GM23338 (cell line): ENCODE measurements at regions not wholly inside any gene's neighbourhood (a gene's known extent, or its start where the extent isn't known, plus 50 kb on each side); places are given as distances from the start of the nearest gene placed in this dataset.

ENCODE experiments used
- ATAC-seq: fragments of 200-7000 bp; cut with Tn5 transposase; 3 replicates; pipeline ENCODE4 v1.9.1; 2020
- DNase-seq: peaks from one replicate; pipeline ENCODE4 v3.0.0-alpha.2; 2015; ENCODE audit warnings: low spot score
- H2AFZ ChIP-seq: fragments of 200-600 bp; sonication (generic); 2 replicates; pipeline ENCODE4 v1.8.0; 2016; ENCODE audit warnings: antibody characterized with exemption, mild to moderate bottlenecking, moderate library complexity
- H3F3A ChIP-seq: fragments of 200-600 bp; sonication (generic); replicated peaks from 2 replicates; pipeline ENCODE4 v1.8.0; 2017; ENCODE audit warnings: antibody characterized with exemption, mixed run types, low read depth
- H3K27ac ChIP-seq: fragments of 200-600 bp; sonication (generic); 2 replicates; pipeline ENCODE4 v1.6.1; 2016; ENCODE audit warnings: low read depth
- H3K27me3 ChIP-seq: fragments of 200-600 bp; sonication (generic); 2 replicates; pipeline ENCODE4 v1.8.0; 2016; ENCODE audit warnings: mild to moderate bottlenecking, mixed run types, moderate library complexity; ENCODE audit not compliant: insufficient read depth
- H3K36me3 ChIP-seq: fragments of 200-600 bp; sonication (generic); 2 replicates; pipeline ENCODE4 v1.8.0; 2016; ENCODE audit warnings: mild to moderate bottlenecking; ENCODE audit not compliant: insufficient read depth
- H3K4me1 ChIP-seq: fragments of 200-600 bp; sonication (generic); 2 replicates; pipeline ENCODE4 v1.8.0; 2016; ENCODE audit warnings: mild to moderate bottlenecking, moderate library complexity; ENCODE audit not compliant: insufficient read depth
- H3K4me2 ChIP-seq: fragments of 200-600 bp; sonication (generic); 2 replicates; pipeline ENCODE4 v1.7.1; 2017; ENCODE audit warnings: mixed run types
- H3K4me3 ChIP-seq: fragments of 200-600 bp; sonication (generic); 2 replicates; pipeline ENCODE4 v1.6.1; 2016; ENCODE audit warnings: mixed run types
- H3K79me2 ChIP-seq: fragments of 200-600 bp; sonication (generic); replicated peaks from 2 replicates; pipeline ENCODE4 v1.8.0; 2017; ENCODE audit warnings: mild to moderate bottlenecking; ENCODE audit not compliant: insufficient read depth
- H3K9me2 ChIP-seq: fragments of 200-600 bp; sonication (generic); 2 replicates; pipeline ENCODE4 v1.8.0; 2017; ENCODE audit not compliant: insufficient read depth
- H4K20me1 ChIP-seq: fragments of 200-600 bp; sonication (generic); replicated peaks from 2 replicates; pipeline ENCODE4 v1.8.0; 2017; ENCODE audit warnings: mild to moderate bottlenecking; ENCODE audit not compliant: insufficient read depth
- H3K27ac Mint-ChIP-seq: 2 replicates; pipeline ENCODE4 v1.8.0; 2020; ENCODE audit warnings: inconsistent platforms, mild to moderate bottlenecking, moderate library complexity, mixed read lengths
- H3K27me3 Mint-ChIP-seq: 3 replicates; pipeline ENCODE4 v1.8.0; 2022; ENCODE audit warnings: low read depth, mild to moderate bottlenecking, moderate library complexity, mixed read lengths, inconsistent platforms; ENCODE audit not compliant: insufficient read depth, poor library complexity
- H3K36me3 Mint-ChIP-seq: 3 replicates; pipeline ENCODE4 v1.8.0; 2021; ENCODE audit warnings: low read depth, mild to moderate bottlenecking, inconsistent platforms, moderate library complexity, mixed read lengths
- H3K4me1 Mint-ChIP-seq: 3 replicates; pipeline ENCODE4 v1.8.0; 2020; ENCODE audit warnings: mild to moderate bottlenecking, inconsistent platforms, mixed read lengths
- H3K4me3 Mint-ChIP-seq: 3 replicates; pipeline ENCODE4 v1.8.0; 2021; ENCODE audit warnings: moderate library complexity, mild to moderate bottlenecking, inconsistent platforms, mixed read lengths
- H3K9me3 Mint-ChIP-seq: 3 replicates; pipeline ENCODE4 v1.8.0; 2020; ENCODE audit warnings: moderate library complexity, mild to moderate bottlenecking, inconsistent platforms, mixed read lengths
- CREB1 ChIP-seq: fragments of 250-450 bp; sonication (Bioruptor Pico); IDR thresholded peaks from 2 replicates; pipeline ENCODE4 v1.5.0; 2020; ENCODE audit warnings: low read depth, mild to moderate bottlenecking, moderate library complexity
- EZH2 ChIP-seq: fragments of 200-600 bp; sonication (generic); IDR thresholded peaks from one replicate; pipeline ENCODE4 v1.8.0; 2017; ENCODE audit warnings: antibody characterized with exemption, mild to moderate bottlenecking, low read depth; ENCODE audit not compliant: unreplicated experiment
- EZH2phosphoT487 ChIP-seq: fragments of 200-600 bp; sonication (generic); IDR thresholded peaks from one replicate; pipeline ENCODE4 v1.8.1; 2018; ENCODE audit warnings: antibody characterized with exemption; ENCODE audit not compliant: unreplicated experiment
- NANOG ChIP-seq: IDR thresholded peaks from 2 replicates; pipeline ENCODE4 v1.6.1; 2016; ENCODE audit warnings: antibody characterized with exemption, borderline replicate concordance
- POLR2AphosphoS5 ChIP-seq: IDR thresholded peaks from 2 replicates; pipeline ENCODE4 v1.6.1; 2016; ENCODE audit warnings: antibody characterized with exemption, low read depth
- REST ChIP-seq: IDR thresholded peaks from one replicate; pipeline ENCODE4 v1.6.1; 2018; ENCODE audit warnings: antibody characterized with exemption; ENCODE audit not compliant: unreplicated experiment
- STAT1 ChIP-seq: IDR thresholded peaks from one replicate; pipeline ENCODE4 v1.6.1; 2016; ENCODE audit warnings: antibody characterized with exemption; ENCODE audit not compliant: unreplicated experiment
- ZNF114 ChIP-seq: fragments of 250-450 bp; sonication (Bioruptor Pico); IDR thresholded peaks from 2 replicates; pipeline ENCODE4 v1.5.0; 2020; ENCODE audit warnings: mild to moderate bottlenecking, moderate library complexity
- ZNF331 ChIP-seq: fragments of 250-450 bp; sonication (Bioruptor Pico); IDR thresholded peaks from 2 replicates; pipeline ENCODE4 v1.5.0; 2020; ENCODE audit warnings: low read depth, mild to moderate bottlenecking, moderate library complexity
- ZNF462 ChIP-seq: fragments of 250-450 bp; sonication (Bioruptor Pico); IDR thresholded peaks from 2 replicates; pipeline ENCODE4 v1.5.0; 2020; ENCODE audit warnings: mild to moderate bottlenecking, moderate library complexity
- TF ChIP-seq, protein P1 (sequence below): IDR thresholded peaks from 2 replicates; pipeline ENCODE4 v1.6.1; 2016; ENCODE audit warnings: antibody characterized with exemption

- Mint-ChIP-seq H3K27ac (no peak overlapping the region), H3K9me3 (no peaks in the 10 kb centered on the region), H3K4me3 (no peak overlapping the region), H3K27me3 (no peaks in the 10 kb centered on the region), H3K4me1 (no peaks in the 10 kb centered on the region), H3K36me3 (no peaks in the 10 kb centered on the region)
- H3K4me3 ChIP-seq: no peak overlapping the region
- H3K36me3 ChIP-seq: no peaks in the 10 kb centered on the region
- no peaks in the 10 kb centered on the region for H3K79me2 ChIP-seq
- no peak overlapping the region for H2AFZ ChIP-seq
- no peak overlapping the region for H3K27ac ChIP-seq
- no peak for DNase-seq
- no peaks in the 10 kb centered on the region for H4K20me1 ChIP-seq
- H3K27me3 ChIP-seq: no peaks in the 10 kb centered on the region
- H3K9me2 ChIP-seq: no peaks in the 10 kb centered on the region
- no peaks in the 10 kb centered on the region for H3F3A ChIP-seq
- no peak overlapping the region for H3K4me2 ChIP-seq
- no peak for ATAC-seq
- TF ChIP-seq, protein P1, sequence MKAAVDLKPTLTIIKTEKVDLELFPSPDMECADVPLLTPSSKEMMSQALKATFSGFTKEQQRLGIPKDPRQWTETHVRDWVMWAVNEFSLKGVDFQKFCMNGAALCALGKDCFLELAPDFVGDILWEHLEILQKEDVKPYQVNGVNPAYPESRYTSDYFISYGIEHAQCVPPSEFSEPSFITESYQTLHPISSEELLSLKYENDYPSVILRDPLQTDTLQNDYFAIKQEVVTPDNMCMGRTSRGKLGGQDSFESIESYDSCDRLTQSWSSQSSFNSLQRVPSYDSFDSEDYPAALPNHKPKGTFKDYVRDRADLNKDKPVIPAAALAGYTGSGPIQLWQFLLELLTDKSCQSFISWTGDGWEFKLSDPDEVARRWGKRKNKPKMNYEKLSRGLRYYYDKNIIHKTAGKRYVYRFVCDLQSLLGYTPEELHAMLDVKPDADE: no peak
- TF ChIP-seq EZH2phosphoT487 (no peak), NANOG (no peak), ZNF331 (CRISPR knock-in tag) (no peak)
- no peaks in the 10 kb centered on the region for H3K4me1 ChIP-seq
These were observed 281.9 kb upstream of the CDH7 start for GRCh38 chr18:65468881-65469280.

- Histone ChIP-seq H3K27ac (no peak overlapping the region), H3K4me1 (no peaks in the 10 kb centered on the region), H3F3A (no peaks in the 10 kb centered on the region), H2AFZ (no peak overlapping the region), H3K79me2 (no peaks in the 10 kb centered on the region), H4K20me1 (no peaks in the 10 kb centered on the region), H3K9me2 (no peaks in the 10 kb centered on the region), H3K4me2 (no peak overlapping the region), H3K36me3 (no peaks in the 10 kb centered on the region), H3K27me3 (no peaks in the 10 kb centered on the region), H3K4me3 (no peak overlapping the region)
- Mint-ChIP-seq H3K4me3 (no peak overlapping the region), H3K9me3 (no peaks in the 10 kb centered on the region), H3K4me1 (no peaks in the 10 kb centered on the region), H3K27me3 (no peaks in the 10 kb centered on the region), H3K27ac (no peak overlapping the region), H3K36me3 (no peaks in the 10 kb centered on the region)
- no peak for ATAC-seq
- no peak for DNase-seq
- TF ChIP-seq, protein P1: no peak
- TF ChIP-seq ZNF114 (CRISPR knock-in tag): no peak
- no peak for TF ChIP-seq EZH2
- TF ChIP-seq ZNF462 (CRISPR knock-in tag): no peak
- TF ChIP-seq ZNF331 (CRISPR knock-in tag): no peak
- no peak for TF ChIP-seq EZH2phosphoT487
- TF ChIP-seq CREB1 (CRISPR knock-in tag): no peak
- TF ChIP-seq REST: no peak
- TF ChIP-seq STAT1: no peak
- TF ChIP-seq POLR2AphosphoS5: no peak
These were observed 286.5 kb upstream of the CDH7 start for GRCh38 chr18:65464361-65464760.
